A673 (cell line): ENCODE measurements at regions not wholly inside any gene's neighbourhood (a gene's known extent, or its start where the extent isn't known, plus 50 kb on each side); places are given as distances from the start of the nearest gene placed in this dataset.
"Not testable (repeated sequence)": the region's sequence is repeated elsewhere in the genome, so short reads cannot be mapped to it uniquely, and the experiment has no call there.

Experiments
- CTCF ChIP-seq: fragments of 300-800, 200-600 bp; sonication (generic); conservative IDR thresholded peaks from 2 replicates; pipeline ENCODE4 v1.5.1; 2017; ENCODE audit warnings: low read depth, mild to moderate bottlenecking, antibody characterized with exemption, low read length, moderate library complexity, mixed read lengths
- EZH2 ChIP-seq: fragments of 200-600 bp; sonication (generic); IDR thresholded peaks from 2 replicates; pipeline ENCODE4 v1.6.1; 2017; ENCODE audit warnings: borderline replicate concordance, low read depth, mild to moderate bottlenecking, mixed read lengths, antibody characterized with exemption, low read length; ENCODE audit not compliant: poor library complexity, severe bottlenecking

- not testable (repeated sequence) for TF ChIP-seq CTCF, EZH2
Observed at GRCh38 chr2:109722640-109723039, 71.5 kb upstream of the RGPD5 start.
